Muscle layer of duodenum (tissue), 2 donors: ENCODE measurements at regions not wholly inside any gene's neighbourhood (a gene's known extent, or its start where the extent isn't known, plus 50 kb on each side); places are given as distances from the start of the nearest gene placed in this dataset.

Source experiments
- H3K27ac ChIP-seq: one replicate; pipeline ENCODE4 v1.7.0; 2013; ENCODE audit warnings: mild to moderate bottlenecking, low read length
- H3K27me3 ChIP-seq: one replicate; pipeline ENCODE4 v1.7.0; 2013; ENCODE audit warnings: low read depth, mild to moderate bottlenecking, control low read depth, low read length
- H3K36me3 ChIP-seq, 2 donors: one replicate each; pipeline ENCODE4 v1.7.0; 2013; ENCODE audit warnings: low read length in 2 of 2, control low read depth in 1 of 2, mild to moderate bottlenecking in 1 of 2; ENCODE audit not compliant: insufficient read depth in 2 of 2, control insufficient read depth in 1 of 2
- H3K4me1 ChIP-seq, 2 donors: one replicate each; pipeline ENCODE4 v1.7.0; 2013; ENCODE audit warnings: low read length in 2 of 2, mild to moderate bottlenecking in 2 of 2, control low read depth in 1 of 2, moderate library complexity in 1 of 2; ENCODE audit not compliant: insufficient read depth in 2 of 2, control insufficient read depth in 1 of 2
- H3K4me3 ChIP-seq, 2 donors: one replicate each; pipeline ENCODE4 v1.7.0; 2013; ENCODE audit warnings: low read length in 2 of 2, low read depth in 1 of 2, mild to moderate bottlenecking in 1 of 2
- H3K9me3 ChIP-seq, 2 donors: one replicate each; pipeline ENCODE4 v1.7.0; 2013; ENCODE audit warnings: low read length in 2 of 2, control low read depth in 1 of 2, mild to moderate bottlenecking in 1 of 2; ENCODE audit not compliant: control insufficient read depth in 1 of 2
- donor health status: healthy.

DNA sequence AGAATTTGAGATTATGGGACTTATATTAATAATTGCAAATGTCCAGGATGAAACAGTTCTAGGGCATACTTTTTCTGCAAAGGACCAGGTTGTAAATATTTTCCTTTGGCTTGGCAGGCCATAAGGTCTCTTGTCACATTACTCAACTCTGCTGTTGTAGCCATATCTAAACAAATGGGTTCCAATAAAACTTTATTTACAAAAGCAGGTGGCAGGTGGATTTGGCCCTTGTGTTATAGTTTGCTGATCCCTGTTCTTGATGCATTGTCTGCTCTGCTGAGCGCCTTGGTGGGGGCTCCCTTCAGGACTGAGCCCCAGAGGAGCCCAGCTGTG lies 258.5 kb downstream of the FOXD2 start:
- no peak overlapping the region for H3K27ac ChIP-seq
- H3K36me3 ChIP-seq: no peaks in the 10 kb centered on the region
- no peaks in the 10 kb centered on the region for H3K9me3 ChIP-seq
- no peak overlapping the region for H3K4me3 ChIP-seq
- no peaks in the 10 kb centered on the region for H3K4me1 ChIP-seq
- no peaks in the 10 kb centered on the region for H3K27me3 ChIP-seq

DNA sequence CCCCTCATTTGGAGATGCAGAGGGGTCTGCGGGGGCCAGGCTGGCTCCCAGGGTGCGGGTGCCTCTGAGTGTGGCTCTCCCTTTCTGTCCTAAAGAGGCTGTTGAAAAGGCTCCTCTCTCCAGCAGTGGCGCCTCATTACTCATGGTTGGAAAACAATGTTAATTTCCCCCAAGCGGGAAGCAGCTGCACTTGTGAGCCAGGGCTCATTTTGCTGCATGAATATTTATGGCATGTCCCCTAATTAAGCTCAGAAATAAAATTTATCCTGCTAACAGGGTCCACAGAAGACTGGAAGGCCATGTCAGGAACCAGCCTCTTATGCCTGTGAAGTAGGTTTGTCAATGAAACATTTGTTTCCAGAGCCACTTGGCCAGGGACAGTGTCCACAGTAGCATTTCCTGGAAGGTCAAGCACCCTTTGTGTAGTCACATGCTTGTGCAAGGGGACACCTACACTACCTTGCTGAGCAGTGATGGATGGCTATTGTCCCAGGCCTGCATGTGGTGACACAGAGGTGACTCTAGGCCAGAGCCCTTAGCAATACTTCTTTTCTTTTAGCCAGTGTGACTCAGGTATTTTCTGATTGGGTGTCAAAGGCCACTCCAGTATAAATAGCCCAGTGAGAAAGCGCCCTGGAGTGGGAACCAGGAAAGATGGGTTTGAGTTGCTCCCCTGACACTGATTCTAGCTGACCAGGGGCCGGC lies 259.0 kb downstream of the FOXD2 start:
- no peaks in the 10 kb centered on the region for H3K4me1 ChIP-seq
- H3K27me3 ChIP-seq: no peaks in the 10 kb centered on the region
- no peaks in the 10 kb centered on the region for H3K36me3 ChIP-seq
- H3K27ac ChIP-seq: no peak overlapping the region
- no peak overlapping the region for H3K4me3 ChIP-seq
- no peaks in the 10 kb centered on the region for H3K9me3 ChIP-seq

DNA sequence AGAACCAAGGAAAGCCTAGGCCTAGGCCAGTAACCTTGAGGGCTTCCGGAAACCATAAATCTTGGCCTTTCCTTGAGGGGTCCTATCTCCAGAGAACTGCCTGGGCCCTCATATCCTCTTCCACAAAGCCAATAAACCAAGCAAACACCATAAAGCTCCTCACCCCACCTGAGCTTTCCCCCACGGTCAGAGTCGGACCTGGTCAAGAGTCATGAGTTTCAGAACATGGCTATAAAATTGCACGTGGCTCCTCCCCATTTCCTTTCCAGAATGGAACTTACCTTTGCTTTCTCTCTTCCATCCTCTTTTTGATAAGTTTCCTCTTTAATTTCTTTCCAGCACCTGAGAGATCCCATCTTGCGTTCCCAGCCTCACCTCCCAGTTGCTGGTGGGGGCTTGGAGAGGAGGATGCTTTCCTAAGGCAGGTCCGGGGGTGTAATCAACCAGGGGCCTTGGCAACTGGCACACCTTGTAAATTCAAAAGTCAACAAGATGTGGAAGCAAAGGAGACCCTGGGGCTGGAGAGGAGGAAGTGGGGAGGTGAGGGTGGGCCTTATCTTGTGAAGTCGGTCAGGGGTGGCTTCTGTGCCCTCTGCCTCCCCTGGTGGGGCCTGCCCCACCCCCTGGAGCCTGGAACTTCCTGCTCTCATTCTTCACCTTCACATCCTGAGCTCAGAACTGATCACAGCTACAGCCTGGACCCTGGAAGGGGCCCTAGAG lies 259.9 kb downstream of the FOXD2 start:
- Histone ChIP-seq H3K4me1 (no peaks in the 10 kb centered on the region), H3K27me3 (no peaks in the 10 kb centered on the region), H3K9me3 (no peaks in the 10 kb centered on the region), H3K4me3 (no peak overlapping the region), H3K27ac (no peak overlapping the region), H3K36me3 (no peaks in the 10 kb centered on the region)

DNA sequence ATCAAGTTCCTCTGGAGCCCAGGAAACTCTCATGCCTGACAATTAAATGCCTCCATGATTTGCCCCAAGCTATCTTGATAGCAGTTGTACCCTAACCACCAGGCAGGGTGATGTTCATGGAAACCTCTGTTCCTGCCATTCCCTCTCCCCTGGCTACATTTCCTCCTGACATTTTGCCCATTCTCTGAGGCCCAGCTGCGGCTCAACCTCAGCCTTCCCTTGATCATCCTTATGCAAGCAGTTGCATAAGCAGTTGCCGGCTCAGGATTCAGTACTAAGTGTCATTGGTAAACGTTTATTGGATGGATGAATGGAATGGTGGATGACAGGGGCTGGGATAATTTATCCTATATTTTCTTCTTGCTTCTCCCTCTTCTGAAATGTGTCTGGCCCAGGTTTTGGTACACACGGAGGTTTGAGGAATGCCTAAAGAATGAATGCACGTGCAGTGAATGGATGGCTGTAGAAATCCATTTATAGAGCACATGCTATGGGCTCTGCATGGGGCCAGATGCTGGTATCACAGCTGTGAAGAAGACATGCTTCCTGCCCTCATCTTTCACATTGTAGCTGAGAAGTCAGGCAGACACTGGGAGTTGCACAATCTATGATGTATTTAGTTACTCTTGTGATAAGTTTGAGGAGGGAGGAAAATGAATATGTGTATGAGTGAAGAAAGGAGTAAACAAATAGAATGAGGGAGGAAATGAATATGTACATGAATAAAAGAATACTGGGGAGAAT lies 261.8 kb downstream of the FOXD2 start:
- Histone ChIP-seq H3K27me3 (no peaks in the 10 kb centered on the region), H3K36me3 (no peaks in the 10 kb centered on the region), H3K27ac (no peak overlapping the region), H3K9me3 (no peaks in the 10 kb centered on the region), H3K4me1 (no peaks in the 10 kb centered on the region), H3K4me3 (no peak overlapping the region)

DNA sequence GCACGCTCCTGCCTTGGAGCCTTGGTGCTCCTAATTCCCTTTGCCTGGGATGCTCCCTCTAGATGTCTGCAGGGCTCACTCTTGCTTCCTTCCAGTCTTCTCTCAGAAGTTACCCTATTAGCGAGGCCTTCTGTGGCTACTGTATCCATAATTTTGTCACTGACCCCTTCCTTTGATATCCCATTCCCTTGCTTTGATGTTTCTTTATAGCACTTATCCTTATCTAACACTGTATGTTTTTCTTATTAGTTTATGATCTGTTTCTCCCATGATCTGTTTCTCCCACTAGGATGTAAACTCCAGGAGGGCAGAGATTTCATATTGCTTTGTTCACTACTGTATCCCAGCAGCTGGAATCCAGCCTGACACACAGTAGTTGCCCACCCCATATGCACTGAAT lies 263.4 kb downstream of the FOXD2 start:
- no peaks in the 10 kb centered on the region for H3K9me3 ChIP-seq
- H3K27ac ChIP-seq: no peak overlapping the region
- no peaks in the 10 kb centered on the region for H3K27me3 ChIP-seq
- no peaks in the 10 kb centered on the region for H3K36me3 ChIP-seq
- H3K4me1 ChIP-seq: no peaks in the 10 kb centered on the region
- H3K4me3 ChIP-seq: no peak overlapping the region

DNA sequence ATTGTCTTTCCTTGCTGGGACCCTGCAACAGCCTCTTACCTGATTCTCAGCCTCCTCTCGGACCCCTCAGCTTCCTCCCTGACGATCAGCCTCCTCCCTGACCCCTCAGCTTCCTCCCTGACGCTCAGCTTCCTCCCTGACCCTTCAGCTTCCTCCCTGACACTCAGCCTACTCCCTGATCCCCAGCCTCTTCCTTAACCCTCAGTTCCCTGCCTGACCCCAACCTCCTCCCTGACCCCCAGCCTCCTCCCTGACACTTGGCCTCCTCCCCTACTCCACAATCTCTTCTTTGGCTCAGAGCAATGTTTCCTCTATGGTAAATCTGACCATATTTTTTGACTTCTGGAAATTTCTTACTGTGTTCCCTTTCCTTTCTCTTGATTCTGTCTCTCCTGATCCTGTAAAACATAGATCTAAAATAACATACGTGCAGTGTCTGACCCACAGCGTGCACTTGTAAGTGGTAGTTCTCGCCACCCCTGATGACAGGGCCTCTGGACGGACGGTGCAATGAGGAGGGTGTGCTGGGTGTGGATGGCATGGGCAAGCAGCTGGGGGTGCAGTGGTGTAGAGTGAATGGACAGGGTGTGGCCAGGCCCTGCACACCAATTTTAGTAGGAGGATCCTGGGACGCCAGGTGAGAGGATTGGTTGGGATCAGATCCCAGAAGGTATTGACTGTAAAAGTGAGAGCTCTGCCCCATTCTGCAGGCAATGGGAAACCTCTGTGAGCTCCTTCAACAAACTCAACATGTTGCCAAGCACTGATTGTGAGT lies 264.1 kb downstream of the FOXD2 start:
- H3K27ac ChIP-seq: no peak overlapping the region
- H3K27me3 ChIP-seq: no peaks in the 10 kb centered on the region
- H3K36me3 ChIP-seq: no peaks in the 10 kb centered on the region
- no peaks in the 10 kb centered on the region for H3K4me1 ChIP-seq
- H3K4me3 ChIP-seq: no peak overlapping the region
- H3K9me3 ChIP-seq: no peaks in the 10 kb centered on the region

DNA sequence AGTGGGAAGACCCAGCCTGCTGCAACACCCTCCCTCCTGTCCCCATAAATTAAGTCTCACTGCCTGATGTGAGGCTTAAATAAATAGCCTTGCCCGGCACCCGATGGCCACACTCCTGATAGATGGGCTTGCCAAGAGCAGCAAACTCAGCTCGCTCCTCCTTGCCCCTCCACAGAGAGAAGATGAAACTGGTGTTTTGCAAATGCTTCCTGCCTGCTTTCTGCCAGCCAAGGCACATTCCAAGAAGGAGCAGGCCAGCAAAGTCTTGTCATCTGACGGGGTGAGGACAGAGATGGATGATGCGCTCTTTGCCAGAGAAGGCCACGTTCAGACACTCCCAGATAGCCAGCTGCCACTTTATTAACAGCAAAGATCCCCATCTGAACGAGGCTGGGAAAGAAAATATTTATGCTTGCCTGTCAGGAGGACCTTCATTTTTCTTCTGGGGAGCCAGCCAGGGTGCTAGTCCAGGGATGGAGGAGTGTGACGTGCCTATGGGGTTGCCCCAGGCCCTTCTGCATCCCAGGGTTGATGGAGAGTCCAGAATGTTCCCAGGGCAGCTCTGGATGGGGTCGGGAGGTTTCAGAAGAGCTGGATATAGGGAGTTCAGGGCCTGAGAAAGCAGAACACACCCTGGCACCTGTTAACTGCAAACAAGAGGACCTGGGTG lies 265.4 kb downstream of the FOXD2 start:
- peaks cover 4% of the 10 kb centered on the region for H3K27me3 ChIP-seq
- no peak overlapping the region for H3K27ac ChIP-seq
- H3K9me3 ChIP-seq: no peaks in the 10 kb centered on the region
- no peaks in the 10 kb centered on the region for H3K36me3 ChIP-seq
- peaks cover 0 to 3% of the 10 kb centered on the region in 2 donors for H3K4me1 ChIP-seq
- no peak overlapping the region for H3K4me3 ChIP-seq

DNA sequence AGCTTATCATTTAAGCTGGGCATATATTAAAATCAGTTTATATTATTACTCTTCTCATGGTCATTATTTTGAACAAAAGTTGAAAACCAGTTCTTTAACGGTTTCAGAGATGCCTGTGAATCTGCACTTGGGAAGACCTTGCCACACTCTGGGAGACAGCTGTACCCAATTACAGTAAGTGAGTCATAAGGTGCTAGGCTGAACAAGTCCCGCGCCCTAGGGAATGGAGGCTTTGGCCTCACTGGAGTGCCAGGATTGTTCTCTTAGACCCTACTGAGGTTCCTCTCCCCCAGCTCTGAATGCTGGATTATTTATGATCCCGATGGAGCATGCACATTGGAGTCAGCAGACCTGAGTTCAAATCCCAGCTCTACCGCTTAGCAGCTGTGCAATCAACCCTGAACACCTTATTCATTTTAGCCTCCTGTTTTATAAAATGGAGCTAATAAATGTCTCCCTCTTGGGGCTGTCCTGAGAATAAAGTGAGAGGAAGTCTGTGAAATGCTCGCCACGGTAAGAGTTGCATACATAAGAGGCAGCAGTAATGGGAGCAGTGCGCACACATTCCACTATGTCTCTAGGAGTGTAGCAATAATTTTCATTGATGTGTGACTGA lies 266.2 kb downstream of the FOXD2 start:
- Histone ChIP-seq H3K9me3 (no peaks in the 10 kb centered on the region), H3K27ac (no peak overlapping the region), H3K4me3 (no peak overlapping the region), H3K27me3 (peaks cover 11% of the 10 kb centered on the region), H3K36me3 (no peaks in the 10 kb centered on the region), H3K4me1 (peaks cover 0 to 11% of the 10 kb centered on the region in 2 donors)

DNA sequence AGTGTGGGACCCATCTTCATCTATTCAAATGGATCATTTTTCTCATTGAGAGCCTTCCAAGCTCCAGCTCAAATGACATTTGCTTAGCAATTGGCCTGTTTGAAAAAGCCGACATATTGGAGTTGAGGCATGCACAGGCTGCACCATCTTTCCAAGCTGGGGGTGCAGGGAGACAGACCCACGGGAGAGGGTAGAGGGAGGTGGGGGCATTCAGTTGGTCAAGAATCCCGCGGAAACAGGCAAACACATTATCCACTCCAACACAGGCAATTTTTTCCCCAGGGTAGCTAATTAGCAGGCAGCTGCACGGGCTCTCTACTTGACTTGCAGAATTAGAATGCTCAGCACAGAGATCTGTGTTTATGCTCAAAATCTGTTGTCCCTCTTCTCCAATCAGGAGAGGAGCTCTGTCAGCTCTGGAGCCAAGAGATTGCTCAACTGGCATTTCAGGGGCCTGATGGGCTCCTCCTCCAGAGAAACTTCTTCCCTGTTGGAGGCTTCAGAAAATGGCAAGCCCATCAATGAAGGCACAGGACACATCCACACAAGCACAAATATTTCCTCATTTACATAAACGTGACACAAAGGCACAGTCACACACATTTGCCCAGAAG lies 267.8 kb downstream of the FOXD2 start:
- Histone ChIP-seq H3K4me1 (peaks cover 0 to 26% of the 10 kb centered on the region in 2 donors), H3K36me3 (no peaks in the 10 kb centered on the region), H3K27ac (no peak overlapping the region), H3K9me3 (no peaks in the 10 kb centered on the region), H3K4me3 (no peak overlapping the region), H3K27me3 (peaks cover 15% of the 10 kb centered on the region)

DNA sequence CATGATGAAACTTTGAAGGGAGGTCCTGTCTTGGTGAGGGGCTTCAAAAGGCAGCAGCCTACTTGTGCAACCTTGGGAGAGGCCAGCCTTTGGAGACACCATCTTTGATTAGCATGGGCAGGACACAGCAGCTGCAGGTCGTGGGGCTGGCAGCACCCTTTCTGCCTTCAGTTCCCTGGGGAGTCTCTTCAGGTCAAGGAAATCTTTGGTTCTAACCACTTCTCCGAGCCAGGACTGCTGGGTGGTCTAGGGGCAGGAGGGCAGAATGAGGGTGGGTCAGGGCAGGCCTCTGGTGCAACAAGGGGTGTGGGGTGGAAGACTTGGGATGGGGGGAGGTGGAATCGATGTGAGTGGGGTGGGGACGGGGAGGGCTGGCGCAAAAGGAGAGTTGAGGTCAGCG lies 269.7 kb downstream of the FOXD2 start:
- no peak overlapping the region for H3K4me3 ChIP-seq
- peaks cover 0 to 29% of the 10 kb centered on the region in 2 donors for H3K4me1 ChIP-seq
- H3K27ac ChIP-seq: no peak overlapping the region
- no peaks in the 10 kb centered on the region for H3K36me3 ChIP-seq
- H3K9me3 ChIP-seq: no peaks in the 10 kb centered on the region
- H3K27me3 ChIP-seq: peaks cover 27% of the 10 kb centered on the region
